Muscle of back (tissue), 3 donors: ENCODE measurements at regions not wholly inside any gene's neighbourhood (a gene's known extent, or its start where the extent isn't known, plus 50 kb on each side); places are given as distances from the start of the nearest gene placed in this dataset.

Experiments
- DNase-seq, 3 donors: peaks; one replicate each; pipeline versions ENCODE4 v3.0.0 to v3.0.0-alpha.2; 2013

DNA sequence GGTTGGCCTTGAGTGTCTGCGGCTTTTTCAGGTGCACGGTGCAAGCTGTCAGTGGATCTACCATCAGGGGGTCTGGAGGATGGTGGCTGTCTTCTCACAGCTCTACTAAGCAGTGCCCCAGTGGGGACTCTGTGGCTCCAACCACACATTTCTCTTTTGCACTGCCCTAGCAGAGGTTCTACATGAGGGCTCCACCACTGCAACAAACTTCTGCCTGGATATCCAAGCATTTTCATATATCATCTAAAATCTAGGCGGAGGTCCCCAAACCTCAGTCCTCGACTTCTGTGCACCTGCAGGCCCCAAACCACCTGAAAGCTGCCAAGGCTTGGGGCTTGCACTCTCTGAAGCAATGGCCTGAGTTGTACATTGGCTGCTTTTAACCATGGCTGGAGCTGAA is 601.5 kb downstream of the MTRR start:
- DNase-seq, result no peak

DNA sequence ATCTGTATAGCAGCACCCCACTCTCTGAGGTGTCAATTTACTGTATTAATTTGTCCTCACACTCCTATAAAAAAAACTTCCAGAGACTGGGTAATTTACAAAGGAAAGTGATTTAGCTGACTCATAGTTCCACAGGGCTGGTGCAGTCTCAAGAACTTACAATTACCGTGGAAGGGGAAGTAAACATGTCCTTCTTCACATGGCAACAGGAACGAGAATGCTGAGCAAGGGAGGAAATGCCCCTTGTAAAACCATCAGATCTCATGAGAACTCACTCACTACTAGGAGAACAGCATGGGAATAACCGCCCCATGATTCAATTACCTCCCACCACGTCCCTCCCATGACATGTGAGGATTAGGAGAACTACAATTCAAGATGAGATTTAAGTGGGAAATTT is 602.6 kb downstream of the MTRR start:
- no peak for DNase-seq

- DNase-seq, result no peak
These were observed 604.1 kb downstream of the MTRR start for GRCh38 chr5:8473016-8473415.

DNA sequence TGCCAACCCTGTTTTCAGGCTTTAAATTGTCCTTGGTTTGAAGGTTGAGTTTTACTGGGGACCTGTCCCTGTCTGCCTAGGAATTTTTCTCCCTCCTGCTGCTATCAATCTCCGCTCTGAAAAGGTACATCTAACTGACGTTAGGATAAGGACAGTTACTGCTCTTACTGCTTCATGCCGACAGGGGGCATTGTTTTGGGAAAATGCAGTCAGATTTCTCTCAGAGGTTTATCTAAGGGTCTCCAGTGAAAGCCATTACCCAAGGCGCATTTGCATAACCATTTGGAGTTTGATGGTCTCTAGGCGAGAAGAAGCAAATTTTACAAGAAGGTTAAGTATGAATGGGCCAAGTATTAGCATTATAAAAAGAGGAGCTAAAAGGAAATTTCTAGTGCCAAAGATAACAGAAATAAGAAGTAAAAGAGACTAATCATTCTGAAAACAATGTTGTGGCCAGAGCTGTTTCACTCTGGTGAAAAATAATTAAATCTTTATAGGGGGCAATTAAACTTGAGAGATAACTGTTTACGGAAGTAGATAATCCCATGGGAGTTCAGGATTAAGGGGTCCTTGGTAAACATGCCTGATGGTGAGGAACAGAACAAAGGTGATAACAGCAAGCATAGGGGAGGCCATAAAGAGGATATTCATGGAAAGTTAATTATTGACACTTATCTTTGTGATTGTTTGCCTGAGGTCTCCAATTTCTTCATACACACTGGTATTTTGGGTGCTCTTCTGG is 605.0 kb downstream of the MTRR start:
- DNase-seq, result no peak

- no peak for DNase-seq
These were observed 605.6 kb downstream of the MTRR start for GRCh38 chr5:8474569-8474930.

DNA sequence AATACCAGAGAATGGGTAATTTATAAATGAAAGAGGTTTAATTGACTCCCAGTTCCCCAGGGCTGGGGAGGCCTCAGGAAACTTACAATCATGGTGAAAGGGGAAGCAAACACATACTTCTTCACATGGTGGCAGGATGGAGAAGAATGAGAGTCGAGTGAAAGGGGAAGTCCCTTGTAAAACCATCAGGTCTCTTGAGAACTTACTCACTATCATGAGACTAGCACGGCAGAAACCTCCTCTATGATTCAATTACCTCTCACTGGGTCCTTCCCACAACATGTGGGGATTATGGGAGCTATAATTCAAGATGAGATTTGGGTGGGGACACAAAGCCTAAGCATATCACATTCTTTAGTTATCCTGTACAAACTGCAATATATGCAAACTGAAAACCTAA is 609.4 kb downstream of the MTRR start:
- DNase-seq, result no peak

GRCh38 chr5:8481007-8481406 is 612.1 kb downstream of the MTRR start:
- no peak for DNase-seq

DNA sequence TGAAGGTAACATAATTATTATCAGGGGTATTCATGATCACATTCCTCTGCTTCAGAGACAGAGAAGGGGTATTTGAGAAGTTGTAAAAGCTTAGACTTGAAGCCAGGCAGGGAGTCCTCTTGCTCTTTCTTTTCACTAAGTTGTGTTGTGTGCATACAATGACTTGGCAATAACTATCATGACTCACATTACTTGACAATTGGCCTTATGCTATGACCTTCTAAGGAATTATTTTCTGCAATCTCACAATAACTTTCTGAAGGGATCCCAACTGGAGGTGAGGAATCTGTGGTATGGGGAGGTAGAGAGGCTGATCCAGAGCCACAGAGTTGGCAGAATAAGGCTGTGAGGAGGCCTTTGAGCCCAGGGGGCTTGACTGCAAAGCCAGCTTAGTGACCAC is 622.3 kb downstream of the MTRR start:
- DNase-seq, result peak in 1 of 3 donors; percentile 11

GRCh38 chr5:8493176-8493575 is 624.2 kb downstream of the MTRR start:
- DNase-seq, result peak; percentile 14 to 69 (median 22)

- no peak for DNase-seq
These were observed 631.5 kb downstream of the MTRR start for GRCh38 chr5:8500426-8500825.

DNA sequence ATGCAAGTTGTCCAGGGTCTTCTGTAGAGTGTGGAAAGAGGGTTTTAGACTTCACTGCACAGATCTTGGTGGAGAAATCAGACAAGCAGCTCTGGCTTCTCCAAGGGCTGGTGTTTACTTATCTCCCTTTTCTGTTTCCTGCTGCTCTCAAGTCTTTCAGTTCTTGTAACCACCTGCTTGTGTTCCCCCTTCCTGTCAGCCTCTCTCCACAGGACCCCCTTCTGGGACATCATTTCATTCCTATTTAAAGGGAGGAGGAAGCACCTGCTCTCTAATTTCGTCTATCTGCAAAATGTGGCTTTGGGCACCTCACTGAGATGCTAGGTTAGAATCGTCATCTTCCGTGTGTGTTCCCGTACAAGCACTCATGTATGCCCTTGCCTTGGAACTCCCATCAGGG is 636.2 kb downstream of the MTRR start:
- no peak for DNase-seq

- no peak for DNase-seq
These were observed 639.3 kb downstream of the MTRR start for GRCh38 chr5:8508231-8508630.

GRCh38 chr5:8516356-8516755 is 647.4 kb downstream of the MTRR start:
- DNase-seq, result no peak

DNA sequence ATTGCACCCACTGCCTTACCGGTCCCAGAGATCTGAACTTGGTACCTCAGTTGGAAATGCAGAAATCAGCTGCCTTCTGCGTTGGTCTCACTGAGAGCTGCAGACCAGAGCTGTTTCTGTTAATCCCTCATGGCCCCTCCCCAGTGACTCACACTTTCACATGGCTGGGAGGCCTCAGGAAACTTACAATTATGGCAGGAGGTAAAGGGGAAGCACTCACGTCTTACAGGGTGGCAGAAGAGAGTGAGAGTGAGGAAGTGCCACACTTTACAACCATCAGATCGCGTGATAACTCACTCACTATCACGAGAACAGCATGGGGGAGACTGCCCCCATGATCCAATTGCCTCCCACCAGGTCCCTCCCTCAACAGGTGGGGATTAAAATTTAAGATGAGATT is 648.5 kb downstream of the MTRR start:
- no peak for DNase-seq

GRCh38 chr5:8520917-8521316 is 652.0 kb downstream of the MTRR start:
- DNase-seq, result no peak

GRCh38 chr5:8521991-8522390 is 653.0 kb downstream of the MTRR start:
- peak in 1 of 3 donors; percentile 25 for DNase-seq

GRCh38 chr5:8522646-8523045 is 653.7 kb downstream of the MTRR start:
- peak in 1 of 3 donors; percentile 55 for DNase-seq

DNA sequence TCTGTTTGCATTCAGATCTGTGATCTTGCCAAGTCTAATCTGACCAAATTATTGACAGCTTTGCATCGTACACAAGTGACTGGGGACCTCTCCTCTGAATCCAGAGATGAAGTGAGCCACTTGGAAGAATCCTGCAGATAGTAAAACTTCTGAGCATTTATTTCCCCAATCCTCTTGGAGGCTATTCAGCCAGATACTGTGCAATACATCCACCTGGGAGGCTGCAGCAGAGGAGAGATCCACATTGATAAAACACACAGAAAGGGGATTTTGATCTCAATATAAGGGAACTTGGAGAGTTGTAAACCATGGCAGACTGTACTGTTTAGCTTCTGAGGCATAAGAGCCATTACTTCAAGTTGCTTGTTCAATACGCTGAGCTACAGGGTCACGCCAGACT is 654.6 kb downstream of the MTRR start:
- peak; percentile 34 to 87 (median 39) for DNase-seq

DNA sequence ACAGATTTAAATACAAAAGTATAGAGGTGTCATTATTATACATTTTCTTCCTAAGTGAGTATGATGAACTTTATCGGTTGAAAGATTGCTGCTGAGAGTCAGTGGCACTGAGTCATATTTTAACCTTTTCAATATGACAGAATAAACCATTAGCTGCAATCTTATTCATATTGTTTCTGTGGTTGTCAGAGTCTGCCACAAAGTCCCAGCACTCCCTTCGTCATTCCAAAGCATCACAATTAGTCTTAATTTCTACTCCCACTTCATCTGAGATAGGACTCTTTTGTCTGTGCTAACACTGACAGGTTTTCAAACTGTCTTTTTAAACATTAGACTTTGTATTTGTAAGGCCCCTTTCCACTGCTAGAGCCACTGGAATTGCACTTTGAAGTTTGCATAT is 656.9 kb downstream of the MTRR start:
- DNase-seq, result no peak

DNA sequence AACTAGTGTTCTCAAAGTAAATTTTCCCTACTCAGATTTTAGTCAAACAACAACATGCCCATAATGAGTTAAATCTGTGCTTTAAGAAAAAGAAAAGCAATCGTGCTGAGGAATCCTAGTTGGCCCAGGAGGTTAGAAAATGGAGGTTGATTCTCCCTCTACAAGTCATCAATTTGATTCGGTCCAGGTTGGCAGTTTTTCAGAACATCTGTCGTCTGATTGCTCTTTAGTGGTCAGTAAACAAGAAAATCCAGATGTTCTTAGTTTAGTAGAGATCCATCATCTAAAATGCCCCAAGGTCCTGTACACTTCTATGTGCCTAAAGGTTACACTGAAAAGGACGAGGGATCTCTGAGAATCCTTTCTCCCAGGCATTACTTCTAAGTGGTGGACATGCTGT is 659.2 kb downstream of the MTRR start:
- peak; percentile 57 to 87 (median 71) for DNase-seq

DNA sequence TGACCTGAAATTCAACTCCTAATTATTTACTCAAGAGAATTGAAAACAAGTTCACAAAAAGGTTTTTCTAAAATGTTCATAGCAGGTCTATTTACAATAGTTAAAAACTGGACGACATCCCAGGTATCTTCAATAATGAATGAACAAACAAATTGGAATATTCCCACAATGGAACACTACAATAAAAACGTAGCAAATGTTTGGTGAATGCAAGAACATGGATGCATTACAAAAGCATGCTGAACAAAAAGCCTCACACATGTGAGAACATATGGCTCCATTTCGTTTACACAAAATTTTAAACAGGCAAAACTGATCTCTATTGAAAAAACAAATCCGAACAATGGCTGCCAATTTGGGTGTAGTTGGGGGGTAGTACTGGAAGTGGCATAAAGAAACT is 669.9 kb downstream of the MTRR start:
- peak in 1 of 3 donors; percentile 66 for DNase-seq

DNA sequence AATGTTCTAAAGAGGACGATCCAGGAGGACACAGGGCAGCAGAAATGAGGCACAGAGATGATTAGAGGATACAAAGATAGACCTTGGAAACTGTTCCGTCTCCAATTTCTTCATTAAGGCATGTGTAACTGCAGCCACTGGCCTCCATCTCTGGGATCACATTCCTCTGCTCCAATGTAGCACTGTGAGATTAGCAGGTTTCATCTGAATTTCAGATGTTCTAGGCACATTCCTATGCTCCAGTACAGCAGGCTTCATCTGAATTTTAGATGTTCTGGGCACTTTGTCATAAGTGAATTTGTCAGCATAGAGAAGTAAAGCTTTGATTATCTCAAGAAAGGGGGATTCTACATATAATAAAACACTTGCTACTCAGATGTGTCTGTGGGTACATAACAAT is 671.4 kb downstream of the MTRR start:
- no peak for DNase-seq

DNA sequence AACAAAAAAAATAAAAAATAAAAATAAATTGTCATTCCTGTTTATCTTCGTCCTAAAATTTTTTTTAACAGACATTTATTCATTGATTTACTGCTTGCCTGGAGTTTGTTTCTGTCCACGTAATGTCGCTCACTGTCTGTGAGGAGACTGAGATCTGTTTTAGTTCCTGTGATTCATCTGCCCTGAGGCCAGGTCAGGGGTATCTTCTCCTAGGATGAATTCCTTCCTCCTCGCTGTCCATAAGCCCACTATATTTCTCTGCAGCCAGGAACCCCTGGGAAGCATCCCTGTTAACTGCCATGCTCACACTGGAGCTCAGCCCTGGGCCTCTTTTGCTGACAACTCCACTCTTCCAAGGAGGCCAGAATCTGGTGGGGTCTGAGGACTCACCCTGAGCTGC is 682.0 kb downstream of the MTRR start:
- DNase-seq, result no peak

DNA sequence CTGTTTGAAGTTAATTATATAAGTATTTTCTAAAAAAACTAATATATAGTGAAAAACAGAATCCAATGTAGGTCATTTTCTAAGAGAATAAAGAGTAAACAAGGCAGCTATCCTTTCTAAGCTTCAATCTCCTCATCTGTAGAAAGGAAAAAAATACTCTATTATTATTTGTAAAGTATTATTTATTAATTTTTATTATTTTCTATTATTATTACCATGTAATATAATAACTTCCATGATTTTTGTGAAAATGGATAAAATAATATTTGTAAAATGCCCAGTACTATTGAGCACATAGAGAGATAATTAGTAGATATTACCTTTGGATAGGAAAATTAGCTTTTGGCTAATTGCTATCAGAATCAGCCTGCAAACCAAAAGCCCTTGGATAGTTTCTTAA is 684.4 kb downstream of the MTRR start:
- DNase-seq, result no peak
